Stimulated activated CD4-positive, alpha-beta T cell treated with anti-CD3 and anti-CD28 coated beads, TNF-alpha, amount 100 ng/mL, for 24 hours (primary cell): ENCODE measurements at regions not wholly inside any gene's neighbourhood (a gene's known extent, or its start where the extent isn't known, plus 50 kb on each side); places are given as distances from the start of the nearest gene placed in this dataset.

ENCODE experiments used
- DNase-seq, 3 experiments: peaks; one replicate each; pipeline ENCODE4 v3.0.0-alpha.2; 2020; ENCODE audit warnings: low read depth in 3 of 3

GRCh38 chr1:108082738-108083562 is 117.2 kb downstream of the SLC25A24 start:
- no peak for DNase-seq

DNA sequence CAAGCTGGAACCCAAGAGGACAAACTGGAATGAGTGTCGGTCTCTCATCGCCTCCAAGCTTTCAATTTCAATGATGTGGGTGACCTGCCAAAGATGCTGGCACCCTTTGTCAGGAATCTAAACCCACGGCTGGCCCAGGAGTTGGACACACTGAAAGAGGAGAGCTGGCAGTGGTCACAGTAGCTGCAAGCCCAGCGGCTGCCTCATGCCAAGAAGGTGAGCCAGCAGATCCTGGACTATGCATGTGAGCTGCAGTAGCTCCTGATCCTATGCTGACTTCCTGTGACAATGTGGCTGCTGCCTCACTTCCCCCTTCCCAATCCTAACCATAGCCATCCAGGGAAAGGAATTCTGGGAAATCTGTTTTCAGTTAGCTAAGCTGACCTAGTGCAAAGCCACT is 117.0 kb upstream of the VAV3 start:
- no peak for DNase-seq

GRCh38 chr1:108080448-108080847 is 115.5 kb upstream of the VAV3 start:
- peak in 1 of 3 experiments; percentile 26 for DNase-seq

GRCh38 chr1:108079440-108080025 is 114.6 kb upstream of the VAV3 start:
- peak in 1 of 3 experiments; percentile 39 for DNase-seq

DNA sequence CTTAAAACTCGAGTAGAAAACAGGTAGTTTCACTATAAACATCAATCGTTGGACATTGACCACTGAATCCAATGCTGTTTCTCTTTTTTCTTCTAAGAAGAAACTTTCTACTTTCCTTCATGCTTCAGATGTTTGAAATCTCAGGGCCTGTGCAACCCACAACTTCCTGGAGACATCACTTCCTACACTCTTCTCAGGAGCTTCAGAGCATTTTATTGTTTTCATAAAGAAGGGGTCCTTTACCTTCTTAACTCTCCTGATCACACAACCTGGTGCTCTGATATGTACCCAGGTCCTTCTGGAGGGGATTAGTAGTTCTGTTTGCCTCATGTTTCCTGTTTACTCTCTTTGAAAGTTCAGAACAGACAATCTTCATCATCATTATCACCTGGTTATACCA is 113.0 kb upstream of the VAV3 start:
- DNase-seq = no peak

DNA sequence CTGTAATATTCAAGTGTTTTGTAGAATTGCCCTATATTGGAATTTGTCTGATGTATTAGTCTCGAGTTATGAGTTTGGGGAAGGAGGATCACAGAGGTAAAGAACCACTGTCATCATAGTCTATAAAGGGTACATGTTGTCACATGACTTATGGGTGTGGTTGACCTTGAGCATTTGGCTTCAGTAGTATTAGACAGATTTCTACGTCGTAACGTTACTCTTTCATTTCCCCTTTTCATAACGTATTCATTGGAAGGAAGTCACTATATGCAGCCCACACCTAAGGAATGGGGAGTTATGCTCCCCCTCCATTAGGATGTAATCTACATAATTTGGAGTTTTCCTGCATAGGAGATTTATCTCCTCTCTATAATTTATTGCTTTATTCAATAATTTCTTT is 110.1 kb upstream of the VAV3 start:
- no peak for DNase-seq

- DNase-seq = no peak
These were observed 107.8 kb upstream of the VAV3 start for GRCh38 chr1:108072776-108073175.

- DNase-seq = no peak
These were observed 107.2 kb upstream of the VAV3 start for GRCh38 chr1:108072212-108072611.

DNA sequence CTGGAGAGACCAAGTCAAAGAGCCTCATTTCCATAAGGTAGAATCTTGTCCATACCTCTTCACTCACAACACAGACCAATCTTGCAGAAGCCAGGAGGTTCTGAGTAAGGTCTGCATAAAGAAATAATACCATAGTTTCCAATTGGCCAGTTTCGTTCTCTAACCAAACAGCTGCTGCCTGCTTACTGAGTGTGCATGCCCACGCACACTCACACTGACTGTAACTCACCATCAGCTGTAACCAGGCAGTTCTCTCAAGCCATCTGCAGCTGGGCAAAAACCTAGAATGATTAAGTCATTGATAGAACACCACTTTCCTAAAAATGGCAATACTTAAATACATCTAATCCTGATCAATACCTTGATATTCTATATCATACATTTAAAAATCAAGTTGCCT is 106.6 kb upstream of the VAV3 start:
- no peak for DNase-seq

DNA sequence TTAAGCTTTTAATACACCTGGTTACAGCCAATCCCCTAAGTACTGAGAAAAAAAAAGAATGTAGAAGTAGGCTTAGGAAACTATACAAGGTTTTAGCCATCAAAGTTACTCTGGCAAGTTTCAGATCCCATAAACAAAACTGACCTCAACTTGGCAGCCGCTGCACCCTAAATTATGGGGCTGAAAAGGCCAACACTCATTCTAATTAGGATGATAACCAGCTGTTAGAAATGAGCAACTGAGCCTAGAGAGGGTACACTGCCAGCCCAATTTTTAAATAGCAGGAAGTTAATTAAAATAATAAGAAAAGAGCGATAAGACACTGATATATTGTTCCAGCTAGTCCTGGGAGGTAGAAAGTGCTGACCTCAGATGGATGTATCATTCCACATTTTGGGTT is 105.7 kb upstream of the VAV3 start:
- DNase-seq = no peak

GRCh38 chr1:108067884-108068540 is 103.0 kb upstream of the VAV3 start:
- DNase-seq = no peak

DNA sequence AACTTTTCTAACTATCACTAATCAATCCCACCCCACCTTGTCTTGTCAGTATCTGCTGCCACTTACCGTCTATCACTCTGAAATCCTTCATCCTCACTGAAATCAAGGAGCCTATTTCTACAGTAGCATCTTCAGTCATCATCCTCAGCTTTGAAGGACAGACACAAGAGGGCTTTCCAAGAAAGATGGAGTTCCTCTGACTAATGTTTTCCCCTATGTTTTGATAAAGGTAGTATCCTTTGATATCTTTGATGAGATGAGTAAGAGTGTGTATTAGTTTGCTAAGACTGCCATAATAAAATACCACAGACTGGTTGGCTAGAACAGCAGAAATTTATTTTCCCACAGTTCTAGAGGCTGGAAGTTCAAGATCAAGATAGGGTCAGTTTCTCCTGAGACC is 101.8 kb upstream of the VAV3 start:
- DNase-seq = no peak

GRCh38 chr1:108064255-108064654 is 99.3 kb upstream of the VAV3 start:
- DNase-seq = no peak

- DNase-seq = no peak
These were observed 98.7 kb upstream of the VAV3 start for GRCh38 chr1:108063703-108064102.

- no peak for DNase-seq
These were observed 95.0 kb upstream of the VAV3 start for GRCh38 chr1:108059945-108060344.

- no peak for DNase-seq
These were observed 92.6 kb upstream of the VAV3 start for GRCh38 chr1:108057541-108057940.

DNA sequence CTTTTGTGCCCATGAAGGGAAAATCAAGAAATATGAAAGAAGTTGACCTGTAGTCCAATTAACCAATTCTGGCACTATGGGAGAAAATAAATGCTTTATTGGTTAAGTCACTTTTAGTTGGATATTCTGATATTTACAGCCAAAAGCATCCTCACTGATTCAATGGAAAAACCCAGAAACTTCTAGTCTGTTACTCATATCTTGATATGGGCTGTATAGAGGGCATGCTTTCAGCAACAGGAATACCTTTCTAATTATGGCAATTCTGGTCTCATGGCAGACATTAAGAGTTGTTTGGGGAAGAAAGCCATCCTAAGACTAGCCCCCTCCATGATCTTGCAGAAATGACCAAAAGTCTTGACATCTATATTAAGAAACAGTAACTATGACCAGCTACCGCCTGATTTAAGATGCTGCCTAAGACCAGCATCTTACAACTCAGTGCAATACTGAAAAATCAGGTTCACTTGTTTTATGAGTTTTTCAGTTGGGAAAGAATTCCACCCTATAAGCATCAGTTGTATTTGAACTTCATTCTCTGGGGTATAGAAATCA is 91.5 kb upstream of the VAV3 start:
- no peak for DNase-seq

GRCh38 chr1:108055387-108055786 is 90.4 kb upstream of the VAV3 start:
- no peak for DNase-seq

DNA sequence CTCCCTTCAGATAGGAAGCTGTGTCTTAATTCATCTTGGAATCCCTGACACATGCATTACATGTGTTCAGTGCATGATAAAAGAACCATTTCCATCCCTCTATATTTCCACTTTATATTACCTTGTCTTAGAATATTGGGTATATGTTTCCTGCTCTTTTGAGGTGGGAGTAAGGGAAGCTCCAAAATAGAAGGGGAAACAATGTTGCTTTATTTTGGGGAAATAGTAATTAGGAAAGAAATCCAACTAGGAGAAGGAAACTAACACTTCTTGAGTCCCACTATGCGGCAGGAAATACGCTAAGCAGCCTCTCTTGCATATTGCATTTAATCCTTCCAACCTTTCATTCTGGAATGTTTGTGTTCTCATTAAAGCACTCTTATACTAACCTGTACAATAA is 89.4 kb upstream of the VAV3 start:
- DNase-seq = no peak

- no peak for DNase-seq
These were observed 88.5 kb upstream of the VAV3 start for GRCh38 chr1:108053270-108054013.

- DNase-seq = no peak
These were observed 86.8 kb upstream of the VAV3 start for GRCh38 chr1:108051631-108052377.
